ENCODE measurements at regions not wholly inside any gene's neighbourhood (a gene's known extent, or its start where the extent isn't known, plus 50 kb on each side); places are given as distances from the start of the nearest gene placed in this dataset.

DNA sequence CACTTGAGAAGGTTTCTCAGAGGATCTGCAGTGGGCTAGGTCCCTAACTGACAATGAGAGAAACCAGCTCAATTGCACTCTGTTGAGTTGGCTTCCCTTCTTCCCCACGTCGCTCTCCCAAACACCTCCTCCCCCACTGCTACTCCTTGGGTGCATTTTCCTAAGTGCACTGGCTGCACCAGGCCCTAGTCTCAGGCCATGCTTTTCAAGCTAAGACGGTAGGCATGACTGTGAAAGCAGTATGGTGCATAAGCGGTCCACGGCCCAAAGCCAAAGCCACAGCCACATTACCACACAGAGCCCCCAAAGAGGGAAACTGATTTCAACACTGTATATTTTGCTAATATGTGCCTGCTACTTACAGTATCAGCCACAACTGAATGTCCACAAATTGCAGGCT lies 62.1 kb upstream of the RBM24 start:
- TF ChIP-seq GATA2 (IDR thresholded peaks at IDR 0.05; ENCODE audit: low read depth, low read length): no peak
- TF ChIP-seq GATA3 (IDR thresholded peaks at IDR 0.05; ENCODE audit: low read depth, low read length): no peak
